GM21526 (cell line): ENCODE measurements at regions not wholly inside any gene's neighbourhood (a gene's known extent, or its start where the extent isn't known, plus 50 kb on each side); places are given as distances from the start of the nearest gene placed in this dataset.

Experiments
- ATAC-seq: cut with Tn5 transposase; IDR thresholded peaks from one replicate; pipeline ENCODE4 v1.9.1; 2021; ENCODE audit warnings: moderate library complexity; ENCODE audit not compliant: unreplicated experiment, low FRiP score

GRCh38 chr10:8225187-8225586 is 170.7 kb downstream of the GATA3 start:
- no peak for ATAC-seq

- no peak for ATAC-seq
These were observed 172.8 kb downstream of the GATA3 start for GRCh38 chr10:8227246-8227645.

- ATAC-seq = no peak
These were observed 174.7 kb downstream of the GATA3 start for GRCh38 chr10:8229153-8229552.

GRCh38 chr10:8230902-8231301 is 176.4 kb downstream of the GATA3 start:
- no peak for ATAC-seq

GRCh38 chr10:8233049-8233448 is 178.6 kb downstream of the GATA3 start:
- no peak for ATAC-seq

GRCh38 chr10:8233832-8234259 is 179.4 kb downstream of the GATA3 start:
- ATAC-seq = no peak

GRCh38 chr10:8235253-8236027 is 181.0 kb downstream of the GATA3 start:
- ATAC-seq = no peak

GRCh38 chr10:8238986-8239385 is 184.5 kb downstream of the GATA3 start:
- no peak for ATAC-seq

- ATAC-seq = no peak
These were observed 186.4 kb downstream of the GATA3 start for GRCh38 chr10:8240861-8241260.

- no peak for ATAC-seq
These were observed 187.9 kb downstream of the GATA3 start for GRCh38 chr10:8242295-8242872.

- no peak for ATAC-seq
These were observed 190.8 kb downstream of the GATA3 start for GRCh38 chr10:8245131-8245813.

- no peak for ATAC-seq
These were observed 191.3 kb downstream of the GATA3 start for GRCh38 chr10:8245814-8246142.

GRCh38 chr10:8246548-8246947 is 192.1 kb downstream of the GATA3 start:
- no peak for ATAC-seq

GRCh38 chr10:8247191-8247590 is 192.7 kb downstream of the GATA3 start:
- no peak for ATAC-seq

GRCh38 chr10:8248868-8249267 is 194.4 kb downstream of the GATA3 start:
- no peak for ATAC-seq

- no peak for ATAC-seq
These were observed 199.9 kb downstream of the GATA3 start for GRCh38 chr10:8254350-8254749.

GRCh38 chr10:8255301-8255700 is 200.8 kb downstream of the GATA3 start:
- ATAC-seq = no peak

GRCh38 chr10:8260645-8261044 is 206.2 kb downstream of the GATA3 start:
- no peak for ATAC-seq

GRCh38 chr10:8262317-8262716 is 207.8 kb downstream of the GATA3 start:
- ATAC-seq = no peak

GRCh38 chr10:8269976-8270375 is 215.5 kb downstream of the GATA3 start:
- ATAC-seq = no peak

- ATAC-seq = no peak
These were observed 218.4 kb downstream of the GATA3 start for GRCh38 chr10:8272794-8273425.
